HEK293 (cell line): ENCODE measurements at regions not wholly inside any gene's neighbourhood (a gene's known extent, or its start where the extent isn't known, plus 50 kb on each side); places are given as distances from the start of the nearest gene placed in this dataset.

Source experiments
- YY1 ChIP-seq: fragments of 450-650 bp; formaldehyde crosslinking; IDR thresholded peaks from 2 replicates; pipeline ENCODE4 v1.5.1; 2018; ENCODE audit warnings: missing biosample characterization, missing genetic modification characterization
- ZBTB48 ChIP-seq: fragments of 450-650 bp; formaldehyde crosslinking; IDR thresholded peaks from 2 replicates; pipeline ENCODE4 v1.5.1; 2016; ENCODE audit warnings: missing biosample characterization, missing genetic modification characterization
- ZNF768 ChIP-seq: fragments of 450-650 bp; formaldehyde crosslinking; IDR thresholded peaks from 2 replicates; pipeline ENCODE4 v1.5.1; 2018; ENCODE audit warnings: missing biosample characterization, mild to moderate bottlenecking, missing genetic modification characterization
- ZNF837 ChIP-seq: fragments of 450-650 bp; formaldehyde crosslinking; IDR thresholded peaks from 2 replicates; pipeline ENCODE4 v1.5.1; 2016; ENCODE audit warnings: missing biosample characterization, missing genetic modification characterization
- TF ChIP-seq, protein P1 (sequence below): fragments of 450-650 bp; formaldehyde crosslinking; IDR thresholded peaks from 2 replicates; pipeline ENCODE4 v1.5.1; 2016; ENCODE audit warnings: missing biosample characterization, missing genetic modification characterization
- TF ChIP-seq, protein P2 (sequence below): fragments of 450-650 bp; IDR thresholded peaks from 2 replicates; pipeline ENCODE4 v1.5.1; 2018; ENCODE audit warnings: missing biosample characterization, missing genetic modification characterization

DNA sequence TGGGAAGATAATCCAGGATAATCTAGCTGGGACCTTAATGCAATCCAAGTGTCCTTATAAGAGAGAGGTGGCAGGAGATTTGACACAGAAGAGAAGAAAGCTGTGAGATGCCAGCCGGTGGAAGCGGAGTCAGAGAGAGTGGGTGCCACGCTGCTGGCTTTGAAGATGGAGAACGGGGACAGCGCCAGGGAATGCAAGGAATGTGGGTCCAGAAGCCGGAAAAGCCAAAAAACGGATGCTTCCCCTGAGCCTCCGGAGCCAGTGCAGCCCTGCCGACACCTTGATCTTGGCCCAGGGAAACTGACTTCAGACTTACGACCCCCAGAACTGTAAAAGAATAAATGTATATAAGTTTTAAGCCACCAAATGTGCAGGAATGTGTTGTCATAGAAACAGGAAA, 152.6 kb downstream of the ZNF281 start:
- TF ChIP-seq ZBTB48 (no peak), ZNF837 (tag by site-specific recombination) (no peak), YY1 (tag by site-specific recombination) (no peak), ZNF768 (tag by site-specific recombination) (no peak)
- TF ChIP-seq, protein P1, sequence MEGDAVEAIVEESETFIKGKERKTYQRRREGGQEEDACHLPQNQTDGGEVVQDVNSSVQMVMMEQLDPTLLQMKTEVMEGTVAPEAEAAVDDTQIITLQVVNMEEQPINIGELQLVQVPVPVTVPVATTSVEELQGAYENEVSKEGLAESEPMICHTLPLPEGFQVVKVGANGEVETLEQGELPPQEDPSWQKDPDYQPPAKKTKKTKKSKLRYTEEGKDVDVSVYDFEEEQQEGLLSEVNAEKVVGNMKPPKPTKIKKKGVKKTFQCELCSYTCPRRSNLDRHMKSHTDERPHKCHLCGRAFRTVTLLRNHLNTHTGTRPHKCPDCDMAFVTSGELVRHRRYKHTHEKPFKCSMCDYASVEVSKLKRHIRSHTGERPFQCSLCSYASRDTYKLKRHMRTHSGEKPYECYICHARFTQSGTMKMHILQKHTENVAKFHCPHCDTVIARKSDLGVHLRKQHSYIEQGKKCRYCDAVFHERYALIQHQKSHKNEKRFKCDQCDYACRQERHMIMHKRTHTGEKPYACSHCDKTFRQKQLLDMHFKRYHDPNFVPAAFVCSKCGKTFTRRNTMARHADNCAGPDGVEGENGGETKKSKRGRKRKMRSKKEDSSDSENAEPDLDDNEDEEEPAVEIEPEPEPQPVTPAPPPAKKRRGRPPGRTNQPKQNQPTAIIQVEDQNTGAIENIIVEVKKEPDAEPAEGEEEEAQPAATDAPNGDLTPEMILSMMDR (tag by site-specific recombination) = no peak
- TF ChIP-seq, protein P2, sequence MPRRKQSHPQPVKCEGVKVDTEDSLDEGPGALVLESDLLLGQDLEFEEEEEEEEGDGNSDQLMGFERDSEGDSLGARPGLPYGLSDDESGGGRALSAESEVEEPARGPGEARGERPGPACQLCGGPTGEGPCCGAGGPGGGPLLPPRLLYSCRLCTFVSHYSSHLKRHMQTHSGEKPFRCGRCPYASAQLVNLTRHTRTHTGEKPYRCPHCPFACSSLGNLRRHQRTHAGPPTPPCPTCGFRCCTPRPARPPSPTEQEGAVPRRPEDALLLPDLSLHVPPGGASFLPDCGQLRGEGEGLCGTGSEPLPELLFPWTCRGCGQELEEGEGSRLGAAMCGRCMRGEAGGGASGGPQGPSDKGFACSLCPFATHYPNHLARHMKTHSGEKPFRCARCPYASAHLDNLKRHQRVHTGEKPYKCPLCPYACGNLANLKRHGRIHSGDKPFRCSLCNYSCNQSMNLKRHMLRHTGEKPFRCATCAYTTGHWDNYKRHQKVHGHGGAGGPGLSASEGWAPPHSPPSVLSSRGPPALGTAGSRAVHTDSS (tag by site-specific recombination) = no peak
